Islet of Langerhans (tissue), 1 donor: ENCODE measurements at regions not wholly inside any gene's neighbourhood (a gene's known extent, or its start where the extent isn't known, plus 50 kb on each side); places are given as distances from the start of the nearest gene placed in this dataset.

ENCODE experiments used
- FAIRE-seq: peaks from one replicate; lab custom pipeline; 2011; peaks lifted over from hg19 to GRCh38; lab: Jason Lieb, UNC

DNA sequence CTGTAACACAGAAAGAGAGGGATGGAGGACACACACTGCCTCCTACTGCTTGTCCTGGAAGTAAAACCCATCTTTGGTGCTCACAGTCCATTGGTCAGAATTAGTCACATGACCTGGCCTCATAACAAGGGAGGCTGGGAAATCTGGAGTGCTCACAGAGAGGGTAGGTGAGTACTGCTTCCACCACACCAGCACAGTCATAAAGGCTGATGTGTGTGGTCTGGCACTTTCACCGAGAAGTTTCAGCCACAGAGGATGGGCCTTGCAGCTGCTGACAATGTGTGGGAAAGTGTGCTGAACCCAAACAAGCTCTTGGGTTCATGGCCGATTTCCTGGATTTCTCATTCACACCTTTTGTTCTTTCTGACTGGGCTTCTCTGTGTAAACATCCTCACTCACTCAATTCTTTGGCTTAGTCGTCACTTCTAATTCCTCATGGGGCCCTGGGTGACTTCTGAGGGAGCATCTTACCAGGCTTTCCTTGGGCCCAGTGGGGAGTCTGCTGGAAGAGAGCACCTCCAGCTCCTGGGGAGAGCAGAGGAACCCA is 100.7 kb downstream of the ASB7 start:
- FAIRE-seq: no peak

- no peak for FAIRE-seq
Measured at GRCh38 chr15:100703671-100704070, 101.3 kb downstream of the ASB7 start.

- no peak for FAIRE-seq
Measured at GRCh38 chr15:100704281-100705055, 102.1 kb downstream of the ASB7 start.

GRCh38 chr15:100705065-100705464 is 102.7 kb downstream of the ASB7 start:
- FAIRE-seq: no peak

DNA sequence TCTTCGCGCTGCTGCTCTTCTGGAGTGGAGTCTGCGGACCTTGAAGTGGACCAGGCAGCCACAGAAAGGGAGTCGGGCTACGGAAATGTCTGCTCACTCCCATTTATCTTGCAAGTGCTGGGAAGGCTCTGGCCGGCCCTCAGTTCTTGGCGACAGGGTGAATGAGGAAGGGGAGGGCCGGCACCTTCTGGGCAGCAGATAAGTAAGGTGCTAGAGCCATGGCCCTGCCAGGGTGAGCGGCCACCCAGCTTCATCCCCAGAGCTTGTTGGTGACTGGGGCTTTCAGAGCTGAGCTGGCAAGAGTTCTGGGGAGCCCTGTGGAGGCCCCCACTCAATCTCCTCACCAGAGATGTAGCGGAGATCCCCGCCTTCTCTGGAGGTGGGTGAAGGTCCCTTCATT is 103.5 kb downstream of the ASB7 start:
- FAIRE-seq: no peak

DNA sequence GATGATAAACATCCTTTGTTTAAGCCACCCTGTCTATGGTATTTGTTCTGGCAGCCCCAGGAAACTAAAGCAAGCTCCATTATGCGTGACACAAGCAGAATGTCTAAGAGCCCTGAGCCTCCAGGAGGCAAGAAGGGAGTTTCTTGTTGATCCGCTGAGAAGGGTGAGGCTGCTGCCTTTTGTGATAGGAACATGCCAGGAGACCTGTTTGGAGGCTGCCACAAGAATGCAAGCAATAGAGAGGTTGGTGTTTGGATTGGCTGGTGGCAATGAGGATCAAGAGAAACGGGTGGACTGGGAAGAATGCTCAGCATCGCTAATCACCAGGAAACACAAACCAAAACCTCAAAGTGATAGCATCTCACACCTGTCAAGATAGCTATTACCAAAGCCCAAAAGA is 104.8 kb downstream of the ASB7 start:
- no peak for FAIRE-seq

DNA sequence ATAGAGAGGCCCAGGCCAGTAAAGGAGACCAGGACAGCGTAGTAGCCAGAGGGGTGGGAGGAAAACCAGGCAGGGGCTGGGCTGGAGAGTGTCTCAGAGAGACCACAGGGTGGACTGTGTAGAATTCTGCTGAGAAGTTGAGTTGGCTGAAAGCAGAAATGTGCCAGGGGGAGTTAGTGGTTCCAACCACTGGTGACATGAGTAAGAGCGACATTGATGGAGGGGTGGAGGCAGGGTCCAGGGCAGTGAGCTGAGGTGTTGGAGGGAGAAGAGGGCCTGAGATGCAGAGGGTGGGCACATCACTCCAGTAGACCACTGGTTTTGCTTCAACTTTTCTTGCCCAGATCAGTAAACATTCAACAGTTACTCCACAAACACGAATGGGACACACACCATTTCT is 106.5 kb downstream of the ASB7 start:
- FAIRE-seq: no peak

GRCh38 chr15:100710222-100710621 is 107.8 kb downstream of the ASB7 start:
- no peak for FAIRE-seq

GRCh38 chr15:100710744-100711515 is 108.5 kb downstream of the ASB7 start:
- no peak for FAIRE-seq

GRCh38 chr15:100711516-100712021 is 109.2 kb downstream of the ASB7 start:
- FAIRE-seq: no peak

- FAIRE-seq: no peak
Measured at GRCh38 chr15:100712226-100712625, 109.8 kb downstream of the ASB7 start.

DNA sequence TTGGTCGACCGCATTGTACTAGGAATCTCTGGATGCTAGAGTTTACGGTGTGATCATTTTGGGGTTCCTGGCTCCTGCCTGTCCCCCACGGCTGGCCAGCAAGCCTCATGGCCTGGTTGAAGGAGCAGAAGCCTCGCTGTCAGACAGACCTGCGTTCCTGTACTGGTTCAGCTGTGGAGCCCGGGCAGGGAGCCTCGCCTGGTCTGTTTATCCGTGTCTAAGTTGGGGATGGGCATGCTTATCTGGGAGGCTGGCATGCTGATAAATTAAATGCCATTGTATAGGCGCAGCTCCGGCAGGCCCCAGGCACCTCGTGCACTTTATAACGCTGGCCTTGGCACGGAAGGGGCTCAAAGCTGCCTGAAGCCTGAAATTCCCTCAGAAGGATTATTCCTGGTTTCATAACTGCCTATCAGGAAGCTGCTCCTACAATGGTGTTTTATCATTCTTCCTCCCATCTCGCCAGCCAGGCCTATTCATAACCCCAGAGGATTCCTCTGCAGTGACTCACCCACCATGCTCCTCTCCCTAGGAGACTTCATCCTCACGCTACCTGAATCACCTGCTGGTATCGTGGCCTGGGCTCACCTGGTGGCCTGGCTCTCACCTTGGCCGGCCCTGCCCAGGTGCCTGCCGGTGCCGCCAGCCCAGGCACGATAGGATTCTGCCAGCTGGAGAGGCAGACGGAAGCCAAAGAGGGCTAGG is 110.9 kb downstream of the ASB7 start:
- FAIRE-seq: no peak

GRCh38 chr15:100714034-100714748 is 111.8 kb downstream of the ASB7 start:
- no peak for FAIRE-seq

DNA sequence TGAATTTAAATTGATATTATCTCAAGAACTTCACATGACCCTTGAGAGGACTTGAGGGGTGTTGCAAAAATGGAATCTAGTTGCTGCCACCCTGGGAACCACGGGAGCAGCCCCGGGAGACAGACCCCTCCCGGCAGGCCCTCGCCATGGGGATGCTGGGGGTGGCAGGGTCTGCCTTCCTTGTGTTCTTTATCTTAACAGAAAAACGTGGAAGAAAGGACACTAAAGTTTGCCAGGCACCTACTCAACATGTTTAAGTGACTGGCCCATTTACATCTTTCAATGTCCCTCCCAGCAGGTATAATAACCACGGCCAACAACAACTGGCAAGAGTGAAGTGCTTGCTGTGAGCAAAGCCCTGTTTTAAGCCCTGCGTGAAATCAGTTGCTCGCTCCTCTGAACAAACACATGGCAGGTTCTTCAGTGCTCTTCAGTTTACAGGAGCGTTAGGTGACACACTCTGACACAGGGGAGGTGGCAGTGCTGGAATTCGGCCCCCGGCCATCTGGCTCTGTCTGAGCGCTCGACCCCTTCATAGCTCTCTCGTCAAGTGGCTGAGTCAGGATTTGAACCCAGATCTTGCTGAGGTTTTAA is 112.5 kb downstream of the ASB7 start:
- no peak for FAIRE-seq

DNA sequence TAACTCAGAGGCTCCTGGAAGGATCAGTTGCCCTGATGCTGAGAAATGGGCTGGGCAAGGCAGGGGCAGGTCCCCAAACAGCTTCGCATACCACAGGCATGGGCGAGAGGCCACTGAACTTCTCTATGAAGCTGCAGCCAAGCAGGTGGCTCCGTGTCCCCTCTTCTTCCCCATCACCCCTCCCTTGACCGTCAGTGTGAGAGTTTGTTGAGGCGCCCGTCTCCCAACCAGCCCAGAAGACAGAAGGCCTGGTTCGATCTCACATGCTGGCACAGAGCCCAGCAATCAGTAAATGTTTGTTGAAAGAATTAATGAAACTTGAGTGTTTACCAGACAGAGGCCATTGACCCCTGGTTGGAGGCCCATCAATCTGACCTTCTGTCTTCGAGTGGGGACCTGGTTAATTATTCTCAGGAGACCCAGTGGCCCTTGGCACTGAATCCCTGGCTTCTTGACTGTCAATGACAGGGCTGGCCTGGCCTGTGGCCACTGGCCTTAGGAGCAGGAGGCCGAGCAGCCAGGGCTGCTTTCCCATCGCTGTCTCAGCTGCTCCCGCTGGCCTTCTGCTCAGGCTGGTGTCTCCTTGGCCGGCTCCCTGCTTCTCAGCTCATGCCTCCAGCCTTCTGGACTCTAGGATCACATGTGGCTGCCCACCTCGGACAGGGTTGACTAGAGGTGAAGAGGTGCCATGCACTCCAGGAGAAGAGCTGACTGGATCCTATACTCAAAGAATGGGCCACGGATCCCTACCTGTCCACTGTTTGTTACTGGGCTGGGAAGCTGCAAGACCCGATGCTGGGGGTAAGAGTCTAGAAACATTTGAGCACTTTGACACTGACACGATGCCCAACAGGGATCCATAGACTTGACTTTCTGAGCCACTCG is 113.4 kb downstream of the ASB7 start:
- FAIRE-seq: no peak

- FAIRE-seq: no peak
Measured at GRCh38 chr15:100716456-100717085, 114.2 kb downstream of the ASB7 start.

- no peak for FAIRE-seq
Measured at GRCh38 chr15:100717596-100717995, 115.2 kb downstream of the ASB7 start.

DNA sequence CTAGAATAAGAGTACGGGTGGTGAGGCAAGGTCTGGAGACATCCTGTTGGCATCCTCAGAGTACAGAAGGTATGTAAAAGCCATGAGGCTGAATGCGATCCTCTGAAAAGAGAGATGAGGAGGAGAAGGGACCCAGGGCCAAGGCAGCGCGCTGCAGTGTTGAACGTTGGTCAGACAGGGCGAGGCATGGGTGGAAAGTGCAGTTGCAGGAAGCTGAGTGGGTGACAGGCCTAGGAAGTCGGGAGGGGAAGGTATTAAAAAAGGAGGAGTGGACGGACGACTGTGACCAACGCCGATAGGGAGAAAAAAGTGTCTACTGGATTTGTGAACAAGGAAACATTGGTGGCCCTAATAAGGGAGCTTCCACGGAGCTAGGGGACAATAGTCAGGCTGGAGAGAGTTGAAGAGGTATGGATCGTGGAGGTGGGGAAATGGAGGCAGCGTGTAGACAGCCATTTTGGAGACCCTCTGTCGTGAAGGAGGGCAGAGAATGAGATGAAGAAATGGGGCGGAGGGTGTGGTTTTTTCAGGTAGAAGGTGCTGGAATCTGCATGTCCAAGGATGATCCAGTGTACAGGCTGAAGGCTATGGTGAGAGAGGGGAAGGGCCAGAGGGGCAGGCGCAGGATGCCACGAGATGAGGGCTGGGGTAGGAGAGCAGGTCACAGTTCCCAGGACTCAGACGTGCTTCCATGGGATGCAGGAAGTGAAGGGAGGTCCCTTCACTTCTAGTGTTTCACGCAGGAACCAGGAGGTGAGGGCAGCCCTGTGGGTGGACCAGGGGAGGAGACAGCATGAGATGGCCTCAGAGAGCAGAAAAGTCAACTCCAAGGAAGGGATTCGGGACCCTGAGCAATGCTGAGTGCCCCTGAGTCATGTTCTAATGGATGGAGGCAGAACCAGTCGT is 115.9 kb downstream of the ASB7 start:
- no peak for FAIRE-seq

DNA sequence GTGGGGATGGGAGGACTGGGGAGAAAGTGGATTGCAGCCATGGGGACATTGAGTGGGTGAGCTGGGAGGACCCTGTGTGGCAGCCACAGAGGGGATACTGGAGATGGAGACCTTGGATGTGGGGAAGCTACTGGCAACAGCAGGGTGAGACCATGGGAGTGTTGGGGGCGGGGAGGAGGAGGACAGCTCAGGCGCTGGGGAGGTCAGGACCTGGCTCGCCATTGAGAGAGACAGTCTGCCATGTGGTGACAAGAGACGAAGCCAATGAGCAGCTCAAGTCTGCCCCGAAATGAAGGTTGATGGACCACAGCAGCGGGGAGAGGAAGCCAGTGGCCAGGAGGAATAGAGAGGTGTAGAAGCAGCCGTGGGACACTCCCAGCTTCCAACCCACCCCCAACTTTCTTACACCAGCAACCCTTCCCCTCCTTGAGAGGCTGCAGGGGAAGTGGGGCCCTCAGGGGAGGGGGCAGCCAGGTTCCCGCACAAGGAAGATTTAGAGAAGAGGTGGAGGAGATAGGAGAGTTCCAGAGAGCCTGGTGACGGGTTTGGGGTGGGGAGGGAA is 118.1 kb downstream of the ASB7 start:
- no peak for FAIRE-seq
